ENCODE measurements at regions not wholly inside any gene's neighbourhood (a gene's known extent, or its start where the extent isn't known, plus 50 kb on each side); places are given as distances from the start of the nearest gene placed in this dataset.

DNA sequence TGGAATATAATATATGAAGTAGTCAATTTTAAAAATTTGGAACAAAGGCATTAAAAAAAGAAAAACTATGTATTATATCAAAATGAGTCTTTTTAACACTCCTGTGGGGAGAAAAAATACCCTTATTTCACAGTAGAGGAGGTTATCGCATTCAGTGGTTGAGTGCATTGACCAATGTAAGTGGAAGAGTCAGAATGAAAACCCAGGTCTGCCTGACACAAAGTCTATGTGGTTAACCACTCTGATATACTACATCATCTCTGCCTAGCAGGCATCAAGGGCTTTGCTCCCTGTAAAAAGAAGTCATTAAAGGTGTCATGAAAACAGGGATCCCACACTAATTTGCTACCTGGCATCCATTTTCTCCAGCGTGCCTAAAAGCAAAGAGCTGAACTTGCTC lies 417.2 kb upstream of the C9orf72 start:
- Mint-ChIP-seq H3K36me3 (no peaks in the 10 kb centered on the region), H3K27ac (no peak overlapping the region), H3K9me3 (peaks cover 0 to 3% (median 2%) of the 10 kb centered on the region in 3 donors), H3K27me3 (no peaks in the 10 kb centered on the region), H3K4me3 (no peak overlapping the region), H3K4me1 (no peaks in the 10 kb centered on the region)

DNA sequence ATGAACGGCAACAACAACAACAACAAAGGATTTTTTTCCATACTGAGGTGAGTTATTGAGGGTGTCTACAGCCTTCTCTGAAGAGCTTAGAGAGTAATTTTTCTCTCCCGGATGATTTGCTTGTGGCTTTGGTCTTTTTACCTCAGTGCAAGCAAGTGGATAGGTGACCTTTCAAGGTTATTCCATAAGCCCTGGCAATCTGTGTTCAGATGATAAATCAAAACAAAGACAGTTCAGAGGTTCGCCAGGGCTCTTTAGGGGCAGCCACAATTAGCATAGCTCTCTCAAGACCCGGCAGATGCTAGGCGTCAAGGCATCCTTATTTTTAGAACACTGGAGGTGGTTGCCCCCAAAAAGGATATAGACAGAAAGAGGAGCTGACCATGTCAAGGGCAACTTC lies 417.9 kb upstream of the C9orf72 start:
- no peak overlapping the region for H3K27ac Mint-ChIP-seq
- H3K4me3 Mint-ChIP-seq: no peak overlapping the region

DNA sequence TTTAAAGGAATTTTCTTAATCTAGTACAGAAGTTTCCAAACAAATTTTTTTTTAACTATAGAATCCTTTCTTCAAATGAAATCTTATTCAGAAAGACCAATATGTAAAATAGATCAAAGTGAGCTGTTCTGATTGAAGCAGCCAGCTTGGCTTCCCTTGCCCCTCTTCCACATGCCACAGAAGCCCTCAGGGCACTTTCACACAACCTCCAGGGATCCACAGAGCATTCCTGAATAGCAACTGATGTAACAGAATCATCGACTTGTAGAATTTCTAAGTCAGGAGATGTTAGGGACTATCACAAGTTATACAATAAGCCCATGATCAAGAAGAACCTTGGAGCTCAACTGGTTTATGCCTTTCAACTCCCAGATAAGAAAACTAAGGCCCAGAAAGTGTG lies 427.8 kb upstream of the C9orf72 start:
- Mint-ChIP-seq H3K4me3 (no peak overlapping the region), H3K27ac (no peak overlapping the region), H3K4me1 (peaks cover 0 to 2% (median 0%) of the 10 kb centered on the region in 3 donors), H3K9me3 (peaks cover 0 to 3% (median 0%) of the 10 kb centered on the region in 3 donors), H3K36me3 (no peaks in the 10 kb centered on the region), H3K27me3 (no peaks in the 10 kb centered on the region)

More for the DNA sequence above, 417.9 kb upstream of the C9orf72 start:
- Mint-ChIP-seq H3K27me3 (no peaks in the 10 kb centered on the region), H3K36me3 (no peaks in the 10 kb centered on the region), H3K9me3 (peaks cover 0 to 3% (median 3%) of the 10 kb centered on the region in 3 donors), H3K4me1 (no peaks in the 10 kb centered on the region)

DNA sequence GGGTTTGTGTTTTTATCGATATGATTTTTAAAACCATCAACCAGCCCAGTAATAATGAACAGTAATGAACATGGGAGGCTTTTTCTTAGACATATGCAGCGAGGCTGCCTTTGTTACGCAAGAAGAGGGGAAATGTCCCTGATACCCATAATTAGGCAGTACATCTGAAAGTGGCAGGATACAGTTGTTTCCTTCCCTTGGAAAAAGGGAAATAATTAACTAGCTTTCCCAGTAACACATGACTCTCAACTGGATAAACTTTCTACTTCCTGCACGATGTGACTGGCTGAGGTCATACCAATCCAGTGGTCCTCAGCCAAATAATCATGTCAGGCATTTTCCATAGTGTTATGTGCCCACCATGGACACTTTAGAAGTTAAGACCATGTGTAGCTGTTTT lies 431.6 kb upstream of the C9orf72 start:
- peaks cover 0 to 2% (median 0%) of the 10 kb centered on the region in 3 donors for H3K4me1 Mint-ChIP-seq
- H3K27me3 Mint-ChIP-seq: no peaks in the 10 kb centered on the region
- no peaks in the 10 kb centered on the region for H3K36me3 Mint-ChIP-seq
- H3K27ac Mint-ChIP-seq: no peak overlapping the region
- H3K9me3 Mint-ChIP-seq: no peaks in the 10 kb centered on the region
- H3K4me3 Mint-ChIP-seq: no peak overlapping the region

DNA sequence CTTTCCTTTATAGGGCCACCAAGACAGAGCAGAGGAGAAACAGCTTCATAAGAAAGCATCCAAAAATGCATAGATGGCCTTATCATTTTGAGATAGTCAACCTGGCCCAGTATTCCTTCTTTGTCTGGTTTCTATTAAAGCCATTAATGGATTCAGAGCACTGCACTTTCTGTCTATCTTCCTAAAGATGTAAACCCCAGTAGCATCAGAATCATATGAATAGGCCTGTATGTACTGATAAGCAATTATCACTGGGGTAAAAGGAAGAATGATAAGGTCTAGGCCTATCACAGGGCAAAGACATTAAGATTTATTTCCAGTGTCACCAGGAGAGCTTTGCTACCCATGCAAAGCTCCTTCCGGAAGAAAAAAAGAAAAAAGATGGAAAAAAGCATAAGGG lies 432.5 kb upstream of the C9orf72 start:
- Mint-ChIP-seq H3K36me3 (no peaks in the 10 kb centered on the region), H3K4me3 (no peak overlapping the region), H3K27ac (no peak overlapping the region), H3K4me1 (peaks cover 0 to 2% (median 0%) of the 10 kb centered on the region in 3 donors), H3K9me3 (no peaks in the 10 kb centered on the region), H3K27me3 (no peaks in the 10 kb centered on the region)

DNA sequence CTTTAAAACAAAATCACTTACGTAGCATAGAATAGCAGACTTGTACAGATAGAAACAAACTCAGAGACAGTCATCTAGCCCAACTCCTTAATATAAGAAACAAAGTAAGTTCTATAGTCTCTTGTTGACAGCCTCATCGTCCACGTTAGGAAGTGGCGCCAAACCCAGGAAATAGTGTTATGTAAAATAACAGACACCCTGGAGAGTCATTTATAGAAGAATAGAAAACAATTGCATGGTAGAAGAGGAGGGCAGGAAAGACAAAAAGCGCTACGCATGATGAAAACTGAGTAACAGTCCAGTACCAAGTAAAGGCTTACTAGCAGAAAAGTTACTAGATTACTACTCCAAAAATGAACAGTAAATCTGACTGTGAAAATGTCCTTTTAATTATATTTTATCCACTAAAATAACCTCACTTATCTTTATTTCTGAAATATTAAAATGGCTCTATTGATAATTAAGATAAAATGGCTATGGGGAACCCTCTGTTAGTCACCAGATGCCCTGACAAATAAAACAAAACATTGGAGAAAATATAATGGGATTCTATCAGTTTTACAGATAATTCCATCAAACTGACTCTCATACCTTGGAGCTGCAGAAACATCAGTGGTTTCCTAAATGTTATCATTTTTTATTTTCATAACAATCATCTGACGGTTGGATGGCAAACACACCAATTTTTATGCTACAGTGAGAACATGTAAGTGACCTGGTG lies 434.0 kb upstream of the C9orf72 start:
- no peaks in the 10 kb centered on the region for H3K4me1 Mint-ChIP-seq
- H3K4me3 Mint-ChIP-seq: no peak overlapping the region
- H3K27me3 Mint-ChIP-seq: no peaks in the 10 kb centered on the region
- H3K27ac Mint-ChIP-seq: no peak overlapping the region
- H3K9me3 Mint-ChIP-seq: no peaks in the 10 kb centered on the region
- no peaks in the 10 kb centered on the region for H3K36me3 Mint-ChIP-seq

DNA sequence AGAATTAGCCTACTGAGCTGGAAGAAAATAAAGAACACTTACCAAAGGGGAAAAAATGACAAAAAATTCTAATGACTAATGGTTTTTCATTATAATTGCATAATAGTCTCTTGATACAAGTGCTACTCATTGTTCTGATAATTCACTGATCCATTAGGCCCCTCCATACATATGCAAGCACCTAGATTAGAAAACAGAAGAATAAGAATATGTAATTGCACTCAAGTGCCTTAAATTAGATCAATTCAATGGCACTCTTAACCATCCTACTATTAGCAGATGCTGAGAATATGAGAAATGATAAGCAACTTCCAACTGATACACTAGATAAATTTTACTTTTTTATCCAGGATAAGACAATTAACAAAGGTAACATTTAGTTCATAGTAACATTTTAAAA lies 440.9 kb upstream of the C9orf72 start:
- H3K27me3 Mint-ChIP-seq: no peaks in the 10 kb centered on the region
- no peak overlapping the region for H3K4me3 Mint-ChIP-seq
- no peaks in the 10 kb centered on the region for H3K36me3 Mint-ChIP-seq
- H3K4me1 Mint-ChIP-seq: no peaks in the 10 kb centered on the region
- H3K27ac Mint-ChIP-seq: no peak overlapping the region
- peaks cover 0 to 4% (median 1%) of the 10 kb centered on the region in 3 donors for H3K9me3 Mint-ChIP-seq

DNA sequence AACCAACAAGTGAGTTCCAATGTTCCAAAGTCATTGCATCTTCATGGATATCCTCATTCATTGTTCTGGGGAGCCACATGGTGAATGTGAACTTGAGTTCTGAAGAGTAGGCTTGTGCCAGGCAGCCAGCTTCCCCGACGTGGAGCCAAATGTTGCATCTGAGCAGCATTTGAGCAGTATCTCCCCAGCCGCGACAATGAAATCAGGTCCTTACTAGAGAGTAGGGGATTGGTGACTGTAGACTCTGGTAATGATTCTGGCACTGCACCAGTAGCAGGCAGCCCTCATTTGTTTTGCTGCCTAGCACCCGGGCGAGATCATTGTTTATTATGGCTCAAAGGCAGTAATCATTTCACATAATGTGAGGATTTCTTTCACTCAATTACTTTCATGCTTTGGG lies 451.4 kb upstream of the C9orf72 start:
- Mint-ChIP-seq H3K27ac (no peak overlapping the region), H3K36me3 (no peaks in the 10 kb centered on the region), H3K4me3 (no peak overlapping the region), H3K4me1 (no peaks in the 10 kb centered on the region), H3K27me3 (no peaks in the 10 kb centered on the region), H3K9me3 (no peaks in the 10 kb centered on the region)

DNA sequence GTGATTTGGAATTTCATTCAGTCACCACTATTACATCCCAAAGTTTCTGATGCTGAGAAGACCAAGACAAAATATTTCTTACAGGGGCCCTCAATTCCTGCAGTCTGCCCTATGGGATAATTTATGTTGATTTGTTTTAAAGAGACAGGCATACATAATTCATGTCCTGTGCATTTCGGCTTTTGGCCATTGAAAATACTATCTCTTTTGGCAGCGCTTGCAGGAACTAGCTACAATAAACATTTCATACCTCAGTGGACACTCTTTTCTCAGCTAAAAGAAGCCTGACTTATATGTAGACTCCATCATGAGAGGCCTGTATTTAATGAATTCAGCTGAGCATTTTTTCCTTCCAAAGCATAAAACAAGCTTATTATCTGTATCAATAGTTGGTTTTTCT lies 451.9 kb upstream of the C9orf72 start:
- no peak overlapping the region for H3K27ac Mint-ChIP-seq

DNA sequence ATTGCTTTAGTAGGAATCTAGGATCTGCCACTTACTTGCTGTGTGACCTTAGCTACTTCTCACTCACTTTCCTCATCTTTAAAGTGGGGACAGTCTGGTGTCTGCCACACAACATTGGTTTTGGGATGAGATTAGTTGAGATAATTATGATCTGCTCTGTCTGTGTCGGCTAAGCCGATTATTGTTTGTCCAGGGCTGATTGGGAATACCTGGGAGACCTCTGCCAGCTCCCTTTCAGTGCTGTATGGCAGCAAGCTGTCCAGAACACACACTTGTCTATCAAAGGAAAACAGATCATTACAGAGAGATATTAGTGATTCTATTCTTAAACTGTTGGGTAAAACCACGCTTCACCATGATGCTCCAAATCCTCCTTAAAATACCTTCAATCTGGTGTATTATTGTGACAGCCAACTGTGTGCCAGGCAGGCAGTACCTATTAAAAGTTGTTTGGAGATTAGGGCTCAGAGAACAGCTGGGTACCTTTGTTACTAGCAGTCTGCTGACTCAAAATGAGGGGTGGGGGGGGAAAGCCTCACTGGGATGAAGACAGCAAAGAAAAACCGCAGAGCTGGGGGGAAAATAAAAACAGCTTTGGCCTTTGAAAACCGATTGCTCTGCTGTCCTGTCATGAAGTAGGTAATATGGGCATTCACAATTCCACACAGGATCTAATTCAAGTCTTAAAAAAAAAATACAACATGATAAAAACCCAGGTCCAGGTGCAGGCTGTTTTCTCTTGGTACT lies 458.4 kb upstream of the C9orf72 start:
- no peak overlapping the region for H3K27ac Mint-ChIP-seq
- H3K4me3 Mint-ChIP-seq: no peak overlapping the region
- H3K36me3 Mint-ChIP-seq: no peaks in the 10 kb centered on the region
- H3K27me3 Mint-ChIP-seq: no peaks in the 10 kb centered on the region
- H3K9me3 Mint-ChIP-seq: no peaks in the 10 kb centered on the region
- no peaks in the 10 kb centered on the region for H3K4me1 Mint-ChIP-seq

More for the DNA sequence above, 451.9 kb upstream of the C9orf72 start:
- no peaks in the 10 kb centered on the region for H3K9me3 Mint-ChIP-seq
- no peaks in the 10 kb centered on the region for H3K36me3 Mint-ChIP-seq
- H3K4me1 Mint-ChIP-seq: no peaks in the 10 kb centered on the region
- H3K4me3 Mint-ChIP-seq: no peak overlapping the region
- no peaks in the 10 kb centered on the region for H3K27me3 Mint-ChIP-seq

DNA sequence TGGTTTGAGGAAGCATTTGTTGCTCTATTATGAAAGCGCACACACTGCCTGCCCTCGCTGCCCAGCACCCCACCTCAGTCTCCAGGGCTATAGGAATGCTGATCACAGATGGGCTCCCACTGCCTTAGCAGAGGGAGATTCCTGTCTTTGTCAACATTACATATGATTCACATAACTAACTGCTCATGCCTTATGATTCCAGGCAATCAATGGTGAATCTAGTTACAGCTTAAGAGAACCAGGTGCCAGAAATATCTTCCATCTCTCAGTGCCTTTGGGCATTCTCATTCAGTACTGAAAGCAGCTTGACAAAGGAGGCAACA lies 458.9 kb upstream of the C9orf72 start:
- Mint-ChIP-seq H3K27ac (no peak overlapping the region), H3K9me3 (no peaks in the 10 kb centered on the region), H3K4me1 (no peaks in the 10 kb centered on the region), H3K36me3 (no peaks in the 10 kb centered on the region), H3K27me3 (no peaks in the 10 kb centered on the region), H3K4me3 (no peak overlapping the region)

DNA sequence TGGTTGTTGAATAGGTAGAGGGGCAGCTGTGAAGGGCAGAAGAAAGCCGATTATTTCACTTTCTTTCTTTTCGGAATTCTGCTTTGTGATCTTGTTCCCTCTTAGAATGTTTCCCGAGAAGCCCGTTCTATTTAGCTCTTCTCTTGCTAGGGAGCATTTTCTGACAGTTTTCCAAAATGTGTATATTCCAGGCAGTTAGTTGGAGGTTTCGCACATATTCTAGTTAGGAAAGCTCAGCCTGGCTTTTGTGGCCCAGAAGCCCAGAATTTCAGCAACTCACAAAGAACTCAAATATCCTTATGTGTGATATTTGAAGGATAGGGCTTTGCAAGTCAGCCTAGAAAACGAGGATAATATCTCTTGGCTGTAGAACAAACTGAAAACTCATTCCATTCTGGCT lies 461.0 kb upstream of the C9orf72 start:
- H3K27me3 Mint-ChIP-seq: no peaks in the 10 kb centered on the region

DNA sequence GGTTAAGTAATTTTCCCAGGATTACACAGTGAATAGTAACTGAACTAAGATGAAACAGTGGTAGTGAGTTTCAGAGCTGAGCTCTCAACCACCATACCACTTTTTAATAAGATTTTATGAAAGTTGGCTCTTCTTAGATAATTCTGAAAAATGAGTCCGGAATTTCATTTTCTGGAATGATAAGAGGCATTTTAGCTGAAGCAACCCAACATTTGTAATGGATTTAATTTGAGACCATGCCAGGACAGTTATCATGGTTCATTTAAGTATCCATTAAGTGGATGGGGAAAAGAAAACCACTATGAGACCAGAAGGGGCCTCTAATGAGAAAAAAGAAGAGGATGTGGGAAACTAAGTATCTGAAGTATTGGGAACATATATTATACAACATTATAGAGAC lies 464.7 kb upstream of the C9orf72 start:
- Mint-ChIP-seq H3K4me3 (no peak overlapping the region), H3K4me1 (no peaks in the 10 kb centered on the region), H3K36me3 (no peaks in the 10 kb centered on the region), H3K27me3 (no peaks in the 10 kb centered on the region), H3K9me3 (peaks cover 0 to 2% (median 0%) of the 10 kb centered on the region in 3 donors), H3K27ac (no peak overlapping the region)

More for the DNA sequence above, 461.0 kb upstream of the C9orf72 start:
- no peaks in the 10 kb centered on the region for H3K36me3 Mint-ChIP-seq
- H3K27ac Mint-ChIP-seq: no peak overlapping the region
- H3K4me3 Mint-ChIP-seq: no peak overlapping the region
- no peaks in the 10 kb centered on the region for H3K4me1 Mint-ChIP-seq
- H3K9me3 Mint-ChIP-seq: no peaks in the 10 kb centered on the region

DNA sequence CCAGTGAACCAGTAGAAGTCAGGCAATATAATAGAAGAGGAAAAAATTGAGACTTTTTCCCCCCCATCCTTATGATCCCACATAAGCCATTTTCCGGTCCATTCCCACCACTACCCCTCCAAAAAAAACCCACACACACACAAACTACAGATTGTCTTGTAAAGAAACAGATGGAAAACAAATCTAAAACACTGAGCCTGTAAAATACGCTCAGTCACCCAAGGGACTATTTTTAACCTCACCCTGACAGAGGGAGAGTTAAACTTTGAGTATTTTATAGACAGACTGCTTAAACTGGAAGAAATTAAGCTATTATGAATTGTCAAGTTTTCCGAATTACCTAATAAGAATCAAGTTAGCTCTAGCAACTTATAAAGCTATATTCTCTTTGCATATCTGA lies 471.8 kb upstream of the C9orf72 start:
- Mint-ChIP-seq H3K4me3 (no peak overlapping the region), H3K27me3 (no peaks in the 10 kb centered on the region), H3K36me3 (no peaks in the 10 kb centered on the region), H3K9me3 (peaks cover 0 to 2% (median 0%) of the 10 kb centered on the region in 3 donors), H3K4me1 (no peaks in the 10 kb centered on the region), H3K27ac (no peak overlapping the region)

DNA sequence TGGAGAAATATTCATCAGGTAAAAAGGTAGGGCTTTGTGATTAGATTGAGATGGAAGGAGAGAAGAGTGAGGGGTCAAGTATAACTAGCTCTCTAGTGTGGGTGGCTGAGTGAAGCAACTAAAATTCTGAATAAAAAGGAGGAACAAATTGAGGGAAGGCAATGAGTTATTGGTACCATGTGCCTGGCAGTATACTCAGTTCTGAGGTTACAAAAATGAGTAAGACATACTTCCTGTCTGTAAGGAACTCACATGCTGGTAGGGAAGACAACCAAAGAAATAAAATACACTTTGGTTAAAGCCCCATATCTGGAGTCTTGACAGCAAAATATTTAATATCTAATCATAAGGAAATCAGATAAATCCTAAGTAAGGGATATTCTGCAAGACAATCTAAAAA lies 476.8 kb upstream of the C9orf72 start:
- Mint-ChIP-seq H3K4me3 (no peak overlapping the region), H3K9me3 (no peaks in the 10 kb centered on the region), H3K27me3 (no peaks in the 10 kb centered on the region), H3K36me3 (no peaks in the 10 kb centered on the region), H3K4me1 (no peaks in the 10 kb centered on the region), H3K27ac (no peak overlapping the region)

DNA sequence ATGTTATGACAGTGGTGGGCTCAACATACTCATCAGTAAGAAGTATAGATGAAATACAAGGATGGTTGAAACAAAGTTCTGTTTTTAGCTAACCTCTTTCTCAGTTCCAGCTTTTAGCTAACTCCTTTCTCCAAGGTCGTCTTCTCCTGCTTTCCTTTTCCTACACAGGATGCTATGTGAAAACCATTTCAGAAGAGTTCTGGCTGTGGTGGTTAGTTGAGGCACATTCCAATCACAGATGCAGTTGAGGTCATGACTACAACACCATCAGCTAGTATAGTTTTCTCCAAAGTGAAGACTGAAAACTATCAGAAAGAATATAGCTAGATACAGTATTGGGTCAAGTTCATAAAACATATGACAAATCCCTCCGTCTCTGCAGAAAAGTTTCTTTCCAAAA lies 477.7 kb upstream of the C9orf72 start:
- H3K27ac Mint-ChIP-seq: no peak overlapping the region
- H3K9me3 Mint-ChIP-seq: no peaks in the 10 kb centered on the region
- H3K27me3 Mint-ChIP-seq: no peaks in the 10 kb centered on the region
- H3K4me1 Mint-ChIP-seq: no peaks in the 10 kb centered on the region
- no peaks in the 10 kb centered on the region for H3K36me3 Mint-ChIP-seq
- no peak overlapping the region for H3K4me3 Mint-ChIP-seq

Data from IgD-negative memory B cell (primary cell).